NCI-H82 treated with DMSO at 0.1 percent for 48 hours (cell line): ENCODE measurements at regions not wholly inside any gene's neighbourhood (a gene's known extent, or its start where the extent isn't known, plus 50 kb on each side); places are given as distances from the start of the nearest gene placed in this dataset.

Experiments
- DNase-seq: peaks from one replicate; lab custom pipeline; 2025; ENCODE audit not compliant: unreplicated experiment; lab: John Stamatoyannopoulos, UW

DNA sequence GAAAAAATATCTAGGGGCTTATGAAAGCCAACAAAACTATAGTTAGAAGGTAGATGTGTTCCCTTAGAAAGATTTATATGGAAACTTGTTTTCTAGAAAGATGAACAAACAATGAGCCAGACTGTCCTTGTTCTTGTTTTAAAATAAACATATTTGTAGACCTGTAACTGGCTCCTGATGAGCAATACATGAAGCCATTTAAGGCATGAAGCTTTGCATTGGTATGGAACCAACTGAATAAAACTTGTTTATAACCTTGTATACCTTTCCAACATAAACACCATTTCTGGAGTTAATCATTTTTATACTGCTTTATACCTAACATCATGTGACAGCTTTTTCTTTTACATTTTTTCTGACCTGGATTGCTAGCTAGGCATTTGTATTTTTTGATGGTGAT, 247.8 kb downstream of the PRL start:
- no peak for DNase-seq

- no peak for DNase-seq
Observed at GRCh38 chr6:22053391-22053997, 243.3 kb downstream of the PRL start.

DNA sequence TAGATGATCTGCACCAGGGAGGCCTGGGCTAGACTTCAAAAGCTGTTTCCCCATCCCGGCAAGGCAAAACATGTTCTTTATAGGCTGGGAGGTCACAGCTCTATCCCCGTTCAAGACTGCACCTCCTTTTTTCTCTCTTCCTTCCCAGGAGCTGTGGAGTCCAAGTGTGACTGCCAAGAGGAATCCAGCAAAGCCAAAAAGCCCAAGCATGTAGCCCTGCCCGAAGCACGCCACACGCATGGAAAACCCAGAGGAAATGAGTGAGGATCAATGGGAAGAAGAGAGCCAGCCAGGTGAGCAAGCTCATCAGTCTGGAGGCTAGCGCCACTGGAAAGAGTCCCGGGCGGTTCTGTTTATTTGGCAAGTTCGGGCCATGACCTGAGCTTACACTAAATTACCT, 240.4 kb downstream of the PRL start:
- no peak for DNase-seq

GRCh38 chr6:22057962-22058361, 238.9 kb downstream of the PRL start:
- DNase-seq, result no peak

DNA sequence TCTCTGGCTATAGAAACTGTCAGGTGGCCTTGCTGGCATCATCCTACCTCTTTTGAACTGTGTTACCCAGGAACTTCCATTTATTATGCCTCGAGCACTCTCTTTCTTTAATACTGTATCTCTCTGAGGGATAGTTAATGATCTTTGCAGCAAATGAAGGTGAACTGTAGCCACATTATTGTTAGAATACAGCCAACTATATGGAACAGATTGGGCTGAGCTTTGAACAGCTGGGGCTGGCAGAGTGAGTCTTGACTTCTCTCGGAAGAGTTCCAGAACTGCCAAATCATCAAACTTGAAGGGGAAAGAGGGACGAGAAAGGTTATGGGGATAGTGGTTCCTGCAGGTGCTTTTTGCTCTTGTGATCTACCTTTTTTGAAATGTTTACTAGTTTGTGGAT, 237.7 kb downstream of the PRL start:
- no peak for DNase-seq

- no peak for DNase-seq
Observed at GRCh38 chr6:22059946-22060345, 236.9 kb downstream of the PRL start.

DNA sequence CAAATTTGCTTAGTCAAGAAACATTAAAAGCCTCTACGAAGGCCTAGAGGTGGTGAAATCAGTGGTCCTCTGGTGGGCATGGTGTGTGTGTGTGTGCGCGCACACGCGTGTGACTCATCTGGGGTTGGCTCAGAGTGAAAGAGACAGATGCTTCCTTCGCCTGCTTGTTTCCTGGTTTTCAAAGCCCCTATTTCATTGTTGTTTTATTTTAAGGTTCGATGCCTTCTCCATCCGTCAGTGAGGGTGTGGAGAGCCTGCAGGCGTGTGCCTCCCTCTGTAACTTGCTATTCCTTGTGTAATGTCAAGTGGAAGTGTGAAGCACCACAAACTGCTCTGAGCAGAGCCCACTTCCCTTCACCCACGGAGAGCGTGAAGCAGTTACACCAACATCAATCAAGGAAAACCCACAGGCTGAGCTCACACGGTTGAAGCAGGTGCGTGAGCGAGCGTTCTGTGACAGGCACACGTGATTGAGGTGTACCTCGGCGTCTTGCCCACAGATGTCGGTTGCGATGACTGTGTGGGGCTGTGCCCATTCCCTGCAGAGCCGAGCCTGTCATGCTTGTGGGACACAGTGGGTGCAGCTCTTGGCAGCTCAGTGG, 233.9 kb downstream of the PRL start:
- no peak for DNase-seq

DNA sequence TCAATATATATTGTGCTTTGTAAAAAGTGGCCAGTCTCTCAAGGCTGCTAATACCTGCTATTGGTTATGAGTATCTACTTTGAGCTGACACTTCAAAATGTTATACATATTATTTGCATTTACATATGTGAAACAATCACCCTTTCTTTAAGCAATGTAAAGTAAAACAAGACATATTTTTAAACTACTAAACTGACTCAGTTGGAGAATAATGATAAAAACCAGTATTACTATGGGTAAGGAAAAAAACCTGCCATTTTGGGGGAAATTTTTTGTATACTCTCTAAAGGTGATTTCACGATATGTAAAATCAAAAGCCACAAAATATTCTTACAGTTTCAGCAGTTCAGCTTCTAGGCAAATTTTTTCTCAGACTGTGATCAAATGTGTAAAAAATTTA, 232.3 kb downstream of the PRL start:
- DNase-seq, result no peak

- DNase-seq, result no peak
Observed at GRCh38 chr6:22067122-22067521, 229.7 kb downstream of the PRL start.

GRCh38 chr6:22067671-22068070, 229.2 kb downstream of the PRL start:
- no peak for DNase-seq

- no peak for DNase-seq
Observed at GRCh38 chr6:22068561-22069305, 228.1 kb downstream of the PRL start.

GRCh38 chr6:22069306-22069800, 227.5 kb downstream of the PRL start:
- no peak for DNase-seq

- no peak for DNase-seq
Observed at GRCh38 chr6:22071270-22072041, 225.4 kb downstream of the PRL start.

- DNase-seq, result no peak
Observed at GRCh38 chr6:22072949-22073348, 223.9 kb downstream of the PRL start.

DNA sequence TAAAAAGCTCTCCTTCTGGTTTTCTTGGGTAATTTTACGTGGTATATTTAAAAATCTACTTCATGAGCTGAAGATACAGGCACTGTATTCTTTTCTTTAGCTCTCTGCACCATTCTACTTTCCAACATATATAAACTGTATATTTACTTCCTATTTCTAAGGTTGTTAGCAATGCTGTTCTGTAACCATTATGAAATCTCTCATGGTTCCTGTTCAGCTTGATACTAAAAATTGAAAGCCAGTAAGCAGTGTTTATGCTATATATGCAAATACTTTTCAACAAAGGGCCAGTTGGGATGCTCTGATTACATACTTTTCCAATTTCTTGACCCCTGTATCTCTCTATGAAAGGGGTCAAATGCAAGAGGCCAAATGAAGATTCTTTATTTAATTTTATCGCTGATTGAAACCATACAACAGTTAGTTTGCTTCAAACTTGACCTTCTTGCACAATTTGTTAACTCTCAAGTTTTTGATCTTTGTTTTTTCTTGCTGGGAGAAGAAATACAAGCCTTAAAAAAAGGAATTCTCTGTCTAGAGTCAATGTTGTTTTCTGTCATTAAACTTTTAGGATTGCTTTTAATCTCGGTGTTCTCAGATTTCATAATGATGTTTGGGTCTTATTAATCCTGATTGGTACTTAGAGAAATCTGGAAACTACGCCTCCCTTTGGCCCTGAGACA, 223.2 kb downstream of the PRL start:
- no peak for DNase-seq

DNA sequence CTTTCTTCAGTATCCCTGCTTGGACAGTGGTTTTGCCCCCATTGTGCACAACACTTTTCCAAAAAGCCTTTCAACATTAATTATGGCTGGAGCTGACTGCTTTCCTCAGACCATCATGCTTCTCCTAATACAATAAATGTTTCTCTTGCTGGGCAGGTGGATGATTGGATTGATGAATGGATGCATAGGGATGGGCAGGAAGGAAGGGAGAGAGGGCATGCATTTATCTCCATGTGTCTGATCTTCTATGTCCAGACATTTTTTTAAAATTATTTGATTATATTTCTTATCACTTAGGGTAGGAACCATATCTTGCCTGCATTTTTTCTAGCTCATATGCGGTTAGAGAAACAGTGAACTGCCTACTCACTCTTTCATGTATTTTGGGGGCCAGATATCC, 218.5 kb downstream of the PRL start:
- DNase-seq, result no peak

DNA sequence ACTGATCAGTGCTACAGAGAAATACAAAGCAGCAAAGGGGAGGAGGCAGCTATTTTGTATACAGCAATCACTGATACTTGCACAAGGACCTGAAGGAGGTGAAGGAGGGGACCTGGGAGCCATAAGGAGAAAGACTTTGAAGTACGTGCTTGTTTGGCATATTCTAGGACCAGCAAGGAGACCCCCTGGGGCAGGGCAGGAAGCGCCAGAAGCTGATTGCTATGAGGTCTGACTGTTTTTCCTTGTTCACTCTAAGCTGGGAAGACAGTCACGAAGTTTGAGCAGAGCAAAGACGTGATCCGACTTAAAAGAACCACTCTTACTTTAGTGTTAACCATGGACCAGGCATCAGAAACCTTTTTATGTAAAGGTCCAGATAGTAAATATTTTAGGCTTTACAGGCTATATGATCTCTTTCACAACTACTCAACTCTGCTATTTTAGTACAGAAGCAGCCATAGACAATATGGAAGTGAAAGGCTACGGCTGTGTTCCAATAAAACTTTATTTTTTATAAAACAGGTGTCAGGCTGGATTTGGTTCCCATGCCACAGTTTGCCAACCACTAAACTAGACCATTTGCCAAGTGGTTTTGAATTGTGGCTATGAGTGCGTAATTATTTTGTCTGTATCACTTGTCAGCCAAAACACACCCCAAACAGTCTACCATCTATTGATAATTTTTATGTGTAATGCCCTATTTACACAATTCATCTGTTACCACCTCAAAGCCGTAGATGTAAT, 217.9 kb downstream of the PRL start:
- no peak for DNase-seq

DNA sequence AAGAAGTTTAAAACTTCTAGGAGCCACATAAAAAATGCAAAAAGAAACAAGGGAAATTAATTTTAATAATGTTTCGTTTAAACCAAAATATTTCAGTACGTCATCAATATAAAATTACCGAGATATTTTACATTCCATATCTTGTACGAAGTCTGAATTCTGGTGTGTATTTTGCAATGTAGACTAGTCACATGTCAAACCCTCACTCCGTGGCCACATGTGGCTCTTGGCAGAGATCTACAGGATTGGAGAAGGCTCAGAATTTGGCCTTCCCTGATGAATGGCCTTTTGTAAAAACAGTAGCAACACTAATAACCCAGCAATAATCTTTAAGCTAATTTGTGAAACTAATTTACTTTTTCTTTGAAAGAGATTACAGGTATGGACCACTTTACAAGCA, 217.1 kb downstream of the PRL start:
- no peak for DNase-seq

- no peak for DNase-seq
Observed at GRCh38 chr6:22081709-22082108, 215.1 kb downstream of the PRL start.

DNA sequence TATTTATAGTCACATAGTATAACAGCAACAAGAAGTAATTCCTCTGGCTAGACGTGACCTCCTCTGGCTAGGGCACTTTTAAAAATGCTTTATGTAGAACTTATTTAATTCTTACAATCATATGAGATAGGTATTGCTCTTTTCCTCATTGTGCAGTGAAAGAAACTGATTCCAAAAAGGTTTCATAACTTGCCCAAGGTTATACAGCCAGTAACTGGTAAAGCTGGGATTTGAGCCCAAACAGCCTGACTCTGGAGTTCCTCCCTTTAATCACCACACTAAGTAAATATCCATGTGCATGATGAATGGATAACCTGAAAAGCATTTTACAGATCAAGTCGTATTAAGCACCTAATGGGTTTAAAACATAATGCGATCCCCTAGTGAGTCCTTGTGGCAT, 214.6 kb downstream of the PRL start:
- peak; percentile 92 for DNase-seq
